ENCODE measurements at regions not wholly inside any gene's neighbourhood (a gene's known extent, or its start where the extent isn't known, plus 50 kb on each side); places are given as distances from the start of the nearest gene placed in this dataset.

GRCh38 chr15:99486371-99487336, 79.1 kb upstream of the MEF2A start:
- peaks cover 34% of the 10 kb centered on the region for H3K4me1 ChIP-seq (ENCODE audit: control insufficient read depth, low read length)
- no peaks in the 10 kb centered on the region for H3K36me3 ChIP-seq (ENCODE audit: control insufficient read depth, low read length)
- H3K27me3 ChIP-seq (ENCODE audit: control insufficient read depth, low read length) = no peaks in the 10 kb centered on the region
- TF ChIP-seq EZH2phosphoT487 (IDR thresholded peaks at IDR 0.05; ENCODE audit: borderline replicate concordance, low read length) (no peak), CTCF (IDR thresholded peaks at IDR 0.05; ENCODE audit: low read depth, low read length, poor library complexity, severe bottlenecking) (no peak)
- no peaks in the 10 kb centered on the region for H3K79me2 ChIP-seq (ENCODE audit: control insufficient read depth, low read length)
- H3K9me2 ChIP-seq (replicated peaks; ENCODE audit: control insufficient read depth, low read length) = no peaks in the 10 kb centered on the region
- peak overlapping the region; percentile 70 for H3K4me3 ChIP-seq (ENCODE audit: low read length)
- no peaks in the 10 kb centered on the region for H3F3A ChIP-seq (ENCODE audit: control insufficient read depth, insufficient read depth)
- no peaks in the 10 kb centered on the region for H3K9me3 ChIP-seq (ENCODE audit: control insufficient read depth, insufficient read depth, low read length)
- peak overlapping the region; percentile 96 for H3K4me2 ChIP-seq (ENCODE audit: low read length)
- peak overlapping the region; percentile 70 for H3K27ac ChIP-seq (ENCODE audit: low read depth, low read length)
- no peaks in the 10 kb centered on the region for H4K20me1 ChIP-seq (ENCODE audit: control insufficient read depth, insufficient read depth, low read depth, low read length)

GRCh38 chr15:99487337-99487730, 78.5 kb upstream of the MEF2A start:
- Histone ChIP-seq H3K9me3 (ENCODE audit: control insufficient read depth, insufficient read depth, low read length) (no peaks in the 10 kb centered on the region), H3K27ac (ENCODE audit: low read depth, low read length) (no peak overlapping the region), H3K4me3 (ENCODE audit: low read length) (0 out of 2 replicates have a peak overlapping the region, but pooled peaks have one; percentile 70), H3K27me3 (ENCODE audit: control insufficient read depth, low read length) (no peaks in the 10 kb centered on the region), H3K36me3 (ENCODE audit: control insufficient read depth, low read length) (no peaks in the 10 kb centered on the region), H4K20me1 (ENCODE audit: control insufficient read depth, insufficient read depth, low read depth, low read length) (no peaks in the 10 kb centered on the region), H3K4me2 (ENCODE audit: low read length) (peak overlapping the region; percentile 96), H3F3A (ENCODE audit: control insufficient read depth, insufficient read depth) (no peaks in the 10 kb centered on the region), H3K79me2 (ENCODE audit: control insufficient read depth, low read length) (no peaks in the 10 kb centered on the region), H3K4me1 (ENCODE audit: control insufficient read depth, low read length) (peaks cover 27% of the 10 kb centered on the region), H3K9me2 (replicated peaks; ENCODE audit: control insufficient read depth, low read length) (no peaks in the 10 kb centered on the region)
- TF ChIP-seq CTCF (IDR thresholded peaks at IDR 0.05; ENCODE audit: low read depth, low read length, poor library complexity, severe bottlenecking) (no peak), EZH2phosphoT487 (IDR thresholded peaks at IDR 0.05; ENCODE audit: borderline replicate concordance, low read length) (no peak)

GRCh38 chr15:99492275-99492674, 73.5 kb upstream of the MEF2A start:
- TF ChIP-seq CTCF (IDR thresholded peaks at IDR 0.05; ENCODE audit: low read depth, low read length, poor library complexity, severe bottlenecking) (no peak), EZH2phosphoT487 (IDR thresholded peaks at IDR 0.05; ENCODE audit: borderline replicate concordance, low read length) (no peak)
- Histone ChIP-seq H3K4me1 (ENCODE audit: control insufficient read depth, low read length) (peaks cover 13% of the 10 kb centered on the region), H3K4me2 (ENCODE audit: low read length) (no peak overlapping the region), H3F3A (ENCODE audit: control insufficient read depth, insufficient read depth) (no peaks in the 10 kb centered on the region), H3K9me2 (replicated peaks; ENCODE audit: control insufficient read depth, low read length) (no peaks in the 10 kb centered on the region), H3K36me3 (ENCODE audit: control insufficient read depth, low read length) (no peaks in the 10 kb centered on the region), H4K20me1 (ENCODE audit: control insufficient read depth, insufficient read depth, low read depth, low read length) (no peaks in the 10 kb centered on the region), H3K4me3 (ENCODE audit: low read length) (no peak overlapping the region), H3K27me3 (ENCODE audit: control insufficient read depth, low read length) (no peaks in the 10 kb centered on the region), H3K9me3 (ENCODE audit: control insufficient read depth, insufficient read depth, low read length) (no peaks in the 10 kb centered on the region; the same call in 1 of the 2 replicates), H3K79me2 (ENCODE audit: control insufficient read depth, low read length) (no peaks in the 10 kb centered on the region), H3K27ac (ENCODE audit: low read depth, low read length) (no peak overlapping the region)
